ENCODE measurements at regions not wholly inside any gene's neighbourhood (a gene's known extent, or its start where the extent isn't known, plus 50 kb on each side); places are given as distances from the start of the nearest gene placed in this dataset.

GRCh38 chr3:22856811-22857210 lies 346.3 kb upstream of the UBE2E2 start:
- Histone ChIP-seq H3K56ac (replicated peaks; ENCODE audit: insufficient read length, low read depth, low read length) (no peak overlapping the region), H3K14ac (ENCODE audit: insufficient read length) (no peak overlapping the region), H2BK5ac (ENCODE audit: low read depth, low read length) (no peak overlapping the region), H3K4me1 (replicated peaks in 1 of 4; ENCODE audit: control insufficient read depth in 3 of 4, insufficient read depth in 4 of 4, low read length in 3 of 4) (no peaks in the 10 kb centered on the region), H4K8ac (ENCODE audit: extremely low read depth, insufficient read depth, low read length) (no peak overlapping the region), H3K23me2 (ENCODE audit: low read depth, low read length) (no peaks in the 10 kb centered on the region), H3K79me2 (ENCODE audit: control insufficient read depth in 1 of 2, insufficient read depth in 2 of 2, low read length in 2 of 2) (no peaks in the 10 kb centered on the region), H3K36me3 (ENCODE audit: control insufficient read depth in 2 of 4, insufficient read depth in 4 of 4, low read length in 3 of 4) (no peaks in the 10 kb centered on the region), H3K18ac (ENCODE audit: extremely low read depth, low read length) (no peak overlapping the region), H3K27ac (ENCODE audit: low read depth, low read length) (no peak overlapping the region), H2BK12ac (ENCODE audit: low read depth, low read length) (no peak overlapping the region), H2AFZ (ENCODE audit: low read length) (no peak overlapping the region), H4K5ac (ENCODE audit: insufficient read length, low read depth, low read length) (no peak overlapping the region), H3K79me1 (ENCODE audit: low read depth, low read length) (no peaks in the 10 kb centered on the region), H3K4me3 (ENCODE audit: extremely low read depth in 1 of 4, insufficient read depth in 2 of 4, low read depth in 3 of 4, low read length in 4 of 4) (no peak overlapping the region), H2AK5ac (ENCODE audit: low read depth, low read length) (no peak overlapping the region), H3K9ac (replicated peaks in 1 of 4; ENCODE audit: extremely low read depth in 1 of 4, low read depth in 3 of 4, low read length in 3 of 4) (no peak overlapping the region), H3K23ac (ENCODE audit: insufficient read length) (no peak overlapping the region), H3K4me2 (ENCODE audit: insufficient read depth in 1 of 2, low read depth in 2 of 2, low read length in 2 of 2) (no peak overlapping the region), H3K9me3 (ENCODE audit: insufficient read depth in 2 of 2, low read depth in 1 of 2, low read length in 1 of 2) (no peaks in the 10 kb centered on the region), H4K20me1 (replicated peaks in 1 of 2; ENCODE audit: control insufficient read depth in 1 of 2, insufficient read depth in 2 of 2, low read length in 2 of 2) (no peaks in the 10 kb centered on the region), H2BK120ac (replicated peaks; ENCODE audit: low read depth, low read length) (no peak overlapping the region), H2BK15ac (ENCODE audit: low read length) (no peak overlapping the region), H3K4ac (replicated peaks; ENCODE audit: insufficient read length, low read depth, low read length) (no peak overlapping the region), H2BK20ac (ENCODE audit: low read length) (no peak overlapping the region), H3K27me3 (replicated peaks in 1 of 4; ENCODE audit: control insufficient read depth in 3 of 4, extremely low read depth in 1 of 4, insufficient read depth in 3 of 4, low read length in 3 of 4) (no peaks in the 10 kb centered on the region), H4K91ac (replicated peaks; ENCODE audit: insufficient read length, low read length) (no peak overlapping the region)
- FAIRE-seq (no peak), DNase-seq (ENCODE audit: low read depth in 1 of 2, low spot score in 2 of 2) (no peak)
- POLR2A ChIA-PET (ENCODE audit: partially characterized antibody) = no interaction called here
- WGBS, 2 experiments (ENCODE audit: extremely low coverage in 1 of 2, insufficient coverage in 1 of 2, insufficient read length in 1 of 2, insufficient replicate concordance in 2 of 2, low coverage in 1 of 2, low lambda C conversion rate in 2 of 2, missing lambda C conversion rate in 1 of 2) = 86% methylated on average over 3 of the region's 3 CpGs; no CpG with 5 or more reads in 1 of the 2 experiments
- CTCF ChIA-PET (ENCODE audit: partially characterized antibody) = interaction anchor here (1.2 to 1.3 kb wide), 3 partner anchors 8 to 31 kb away, joined by 3 to 4 read pairs (median 3); no protein-coding TSS in a partner anchor
- TF ChIP-seq NANOG (IDR thresholded peaks at IDR 0.05; ENCODE audit: insufficient read depth, low read depth, low read length, poor library complexity, severe bottlenecking) = no peak

Measured in H1 (cell line).